Dermis blood vessel endothelial cell (primary cell): ENCODE measurements at regions not wholly inside any gene's neighbourhood (a gene's known extent, or its start where the extent isn't known, plus 50 kb on each side); places are given as distances from the start of the nearest gene placed in this dataset.
"Not testable (repeated sequence)": the region's sequence is repeated elsewhere in the genome, so short reads cannot be mapped to it uniquely, and the experiment has no call there.

ENCODE experiments used
- DNase-seq: peaks from one replicate; pipeline ENCODE4 v3.0.0; 2010

GRCh38 chrX:13419918-13420317, 100.1 kb upstream of the ATXN3L start:
- no peak for DNase-seq

DNA sequence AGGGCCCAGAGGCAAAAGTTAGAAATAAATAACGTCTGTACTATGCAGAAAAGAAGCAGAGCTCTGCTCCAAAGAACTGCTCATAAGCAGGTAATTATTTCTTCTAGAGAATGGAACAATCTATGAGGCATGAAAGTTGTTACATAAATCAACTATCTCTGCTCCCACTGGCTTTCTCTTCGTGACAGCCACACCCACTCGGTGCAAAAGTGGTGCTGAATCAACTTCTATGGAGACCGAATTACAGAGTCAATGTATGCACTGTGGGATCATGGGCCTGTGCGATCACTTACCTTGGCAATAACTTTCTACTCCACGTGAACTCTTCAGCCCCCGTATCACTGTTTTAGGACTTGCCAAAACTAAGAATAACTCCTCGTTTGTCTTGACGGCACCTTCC, 99.4 kb upstream of the ATXN3L start:
- DNase-seq = no peak

DNA sequence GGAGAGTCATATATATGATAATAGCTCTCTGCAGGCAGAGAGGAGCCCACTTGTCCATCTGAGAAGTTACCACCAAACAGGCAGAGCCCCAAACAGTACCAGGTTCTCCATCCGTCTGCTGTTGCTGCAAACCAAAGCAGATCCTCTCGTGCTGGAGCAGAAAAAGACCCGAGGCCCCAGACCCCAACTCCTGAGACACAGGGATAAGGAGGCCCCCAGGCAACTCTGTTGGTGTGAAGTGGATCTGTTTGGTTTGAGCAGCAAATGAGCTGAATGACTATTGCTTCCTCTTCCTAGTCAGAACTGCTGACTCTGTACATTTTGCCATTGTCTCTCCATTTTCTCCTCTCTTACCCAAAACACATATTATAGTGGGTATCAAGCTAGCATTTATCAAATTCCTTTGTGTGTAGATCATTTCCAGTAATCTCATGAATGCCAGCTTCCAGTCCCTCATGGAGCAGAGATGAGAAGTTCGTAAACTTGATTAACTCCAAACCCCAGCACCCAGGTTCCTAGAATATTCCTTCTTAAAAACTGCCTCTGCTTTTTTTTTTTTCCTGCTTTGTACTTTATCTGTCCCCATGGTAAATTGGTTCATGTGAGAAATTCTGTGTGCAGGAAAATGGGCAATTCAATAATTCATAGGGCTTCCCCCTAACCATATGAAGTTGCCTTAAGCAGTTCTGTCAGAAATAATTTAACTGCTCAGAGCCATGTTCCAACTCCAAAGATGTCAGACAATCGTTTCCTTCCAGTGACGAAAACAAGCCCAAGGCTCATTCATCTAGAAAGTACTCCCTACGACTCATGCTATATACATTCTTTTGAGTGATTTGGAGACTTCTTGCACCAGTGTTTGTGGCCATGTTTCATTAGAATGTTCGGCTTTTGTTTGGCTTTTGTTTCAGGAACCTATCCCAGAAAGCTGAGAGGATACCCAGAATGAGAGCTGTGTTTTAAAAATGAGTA, 98.6 kb upstream of the ATXN3L start:
- DNase-seq = peak; percentile 57

GRCh38 chrX:13415509-13415908, 95.7 kb upstream of the ATXN3L start:
- no peak for DNase-seq

- DNase-seq = no peak
Measured at GRCh38 chrX:13414006-13414647, 94.3 kb upstream of the ATXN3L start.

DNA sequence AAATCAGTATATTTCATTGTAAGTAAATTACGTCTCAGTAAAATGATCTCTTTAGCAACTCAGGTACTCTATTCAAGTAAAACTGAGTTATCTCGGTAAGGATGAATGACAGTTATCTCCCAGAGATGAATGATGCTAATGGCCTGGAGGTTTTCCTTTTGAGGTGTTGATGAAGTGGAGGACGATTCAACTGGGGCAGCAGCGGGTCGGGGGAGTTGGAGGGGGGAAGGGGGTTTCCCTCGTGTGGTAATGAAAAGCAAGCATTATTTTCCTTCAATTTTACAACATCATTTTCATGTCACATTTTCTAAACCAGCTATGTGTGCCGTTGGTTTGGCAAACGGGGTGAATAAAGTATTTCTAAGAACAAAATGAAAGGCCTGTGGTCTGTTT, 92.4 kb upstream of the ATXN3L start:
- DNase-seq = no peak

DNA sequence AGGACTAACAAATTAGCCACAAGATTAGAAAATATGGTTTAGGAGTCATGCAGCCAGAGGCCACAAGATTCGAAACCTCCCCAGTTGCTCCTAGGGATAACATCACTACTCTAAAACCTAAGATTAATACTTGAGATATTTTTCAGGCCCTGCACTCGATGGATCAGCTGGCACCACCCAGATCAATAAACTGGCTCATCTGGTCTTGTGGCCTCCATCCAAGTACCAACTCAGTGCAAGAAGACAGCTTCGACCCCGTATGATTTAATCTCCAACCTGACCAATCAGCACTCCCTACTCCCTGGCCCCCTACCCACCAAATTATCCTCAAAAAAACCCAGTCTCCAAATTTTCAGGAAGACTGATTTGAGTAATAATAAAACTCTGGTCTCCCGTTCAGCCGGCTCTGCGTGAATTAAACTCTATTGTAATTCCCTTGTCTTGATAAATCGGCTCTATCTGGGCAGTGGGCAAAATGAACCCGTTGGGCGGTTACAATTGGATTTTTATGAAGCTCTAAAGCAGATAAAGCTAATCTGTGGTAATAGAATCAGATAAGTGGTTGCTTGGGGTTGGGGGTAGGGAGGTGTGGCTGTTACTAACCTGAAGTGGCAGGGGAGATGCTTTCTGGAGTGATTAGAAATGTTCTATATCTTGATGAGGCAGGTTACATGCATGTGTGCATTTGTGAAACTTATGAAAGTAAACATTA, 91.8 kb upstream of the ATXN3L start:
- no peak for DNase-seq

DNA sequence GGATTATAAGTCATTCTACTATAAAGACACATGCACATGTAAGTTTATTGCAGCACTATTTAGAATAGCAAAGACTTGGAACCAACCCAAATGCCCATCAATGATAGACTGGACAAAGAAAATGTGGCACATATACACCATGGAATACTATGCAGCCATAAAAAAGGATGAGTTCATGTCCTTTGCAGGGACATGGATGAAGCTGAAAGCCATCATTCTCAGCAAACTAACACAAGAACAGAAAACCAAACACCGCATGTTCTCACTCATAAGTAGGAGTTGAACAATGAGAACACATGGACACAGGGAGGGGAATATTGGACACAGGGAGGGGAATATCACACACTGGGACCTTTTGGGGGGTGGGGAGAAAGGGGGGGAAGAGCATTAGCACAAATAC, 88.7 kb upstream of the ATXN3L start:
- DNase-seq = not testable (repeated sequence)

DNA sequence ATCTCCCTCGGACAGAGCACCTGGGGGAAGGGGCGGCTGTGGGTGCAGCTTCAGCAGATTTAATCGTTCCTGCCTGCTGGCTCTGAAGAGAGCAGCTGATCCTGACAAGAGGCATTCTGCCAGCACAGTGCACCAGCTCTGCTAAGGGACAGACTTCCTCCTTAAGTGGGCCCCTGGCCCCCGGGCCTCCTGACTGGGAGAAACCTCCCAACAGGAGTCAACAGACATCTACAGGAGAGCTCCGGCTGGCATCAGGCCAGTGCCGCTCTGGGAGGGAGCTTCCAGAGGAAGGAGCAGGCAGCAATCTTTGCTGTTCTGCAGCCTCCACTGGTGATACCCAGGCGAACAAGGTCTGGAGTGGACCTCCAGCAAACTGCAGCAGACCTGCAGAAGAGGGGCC, 84.9 kb upstream of the ATXN3L start:
- DNase-seq = peak; percentile 5

DNA sequence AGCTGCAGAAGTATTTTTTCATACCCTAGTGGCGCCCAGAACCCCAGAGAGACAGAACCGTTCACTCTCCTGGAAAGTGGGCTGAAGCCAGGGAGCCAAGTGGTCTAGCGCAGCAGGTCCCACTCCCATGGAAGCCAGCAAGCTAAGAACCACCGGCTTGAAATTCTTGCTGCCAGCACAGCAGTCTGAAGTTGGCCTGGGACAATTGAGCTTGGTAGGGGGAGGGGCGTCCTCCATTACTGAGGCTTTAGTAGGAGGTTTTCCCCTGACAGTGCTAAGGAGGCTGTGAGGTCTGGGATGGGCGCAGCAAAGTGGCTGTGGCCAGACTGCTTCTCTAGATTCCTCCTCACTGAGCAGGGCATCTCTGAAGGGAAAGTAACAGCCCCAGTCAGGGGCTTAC, 84.5 kb upstream of the ATXN3L start:
- DNase-seq = no peak

DNA sequence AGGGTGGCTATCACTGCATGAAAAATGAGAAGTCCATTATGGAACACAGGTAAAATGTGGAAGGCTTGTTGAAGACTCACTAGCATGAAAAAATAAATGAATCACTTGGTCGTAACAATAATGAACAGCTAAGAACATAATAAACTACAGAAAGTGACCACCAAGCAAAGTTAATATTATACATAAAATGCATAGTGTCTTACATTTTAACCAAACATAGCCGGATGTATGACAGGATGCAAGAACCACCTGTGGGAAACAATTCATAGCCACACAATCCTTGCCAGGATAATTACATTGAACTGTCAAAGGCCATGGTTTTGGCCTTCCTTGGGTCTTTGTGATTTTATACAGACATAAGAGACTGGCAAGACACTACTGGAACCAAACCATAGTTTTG, 81.9 kb upstream of the ATXN3L start:
- peak; percentile 14 for DNase-seq

DNA sequence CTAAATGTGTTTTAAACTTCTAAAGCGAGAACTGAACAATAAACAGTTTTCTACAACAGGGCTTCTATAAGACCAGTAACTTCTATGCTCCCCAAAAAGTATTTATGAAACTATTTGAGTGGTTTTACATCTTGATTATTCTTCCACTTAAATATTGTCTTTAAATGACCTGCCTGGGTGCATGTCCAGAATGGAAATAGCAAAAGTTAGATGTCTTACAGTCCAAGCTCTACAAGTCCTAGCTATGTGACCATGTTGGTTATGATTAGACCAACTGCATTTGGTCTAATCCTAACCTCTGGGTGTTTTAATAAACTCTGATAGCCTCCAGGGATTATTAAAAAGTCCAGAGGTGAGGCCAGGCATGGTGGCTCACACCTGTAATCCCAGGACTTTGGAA, 79.0 kb upstream of the ATXN3L start:
- DNase-seq = no peak

- peak; percentile 95 for DNase-seq
Measured at GRCh38 chrX:13397878-13398818, 78.3 kb upstream of the ATXN3L start.

- peak; percentile 66 for DNase-seq
Measured at GRCh38 chrX:13396924-13397323, 77.1 kb upstream of the ATXN3L start.

DNA sequence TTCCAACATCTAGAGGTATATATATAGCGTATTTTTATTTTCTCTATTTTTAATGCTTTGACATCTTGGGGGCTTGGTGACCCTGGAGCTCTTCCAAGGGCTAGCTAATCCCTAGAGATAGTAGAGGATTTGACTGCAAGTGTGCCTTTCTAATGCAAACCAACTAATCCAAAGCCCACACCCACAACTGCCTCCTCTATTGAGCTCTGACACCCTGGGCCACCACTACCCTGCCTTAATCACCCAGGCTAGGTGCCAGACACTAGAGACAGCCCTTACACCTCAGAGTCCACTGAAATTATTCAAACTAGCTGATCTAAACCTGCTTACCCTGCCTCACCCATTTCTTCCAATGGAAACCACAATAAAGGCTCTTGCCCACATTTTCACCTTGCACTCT, 69.6 kb upstream of the ATXN3L start:
- no peak for DNase-seq

DNA sequence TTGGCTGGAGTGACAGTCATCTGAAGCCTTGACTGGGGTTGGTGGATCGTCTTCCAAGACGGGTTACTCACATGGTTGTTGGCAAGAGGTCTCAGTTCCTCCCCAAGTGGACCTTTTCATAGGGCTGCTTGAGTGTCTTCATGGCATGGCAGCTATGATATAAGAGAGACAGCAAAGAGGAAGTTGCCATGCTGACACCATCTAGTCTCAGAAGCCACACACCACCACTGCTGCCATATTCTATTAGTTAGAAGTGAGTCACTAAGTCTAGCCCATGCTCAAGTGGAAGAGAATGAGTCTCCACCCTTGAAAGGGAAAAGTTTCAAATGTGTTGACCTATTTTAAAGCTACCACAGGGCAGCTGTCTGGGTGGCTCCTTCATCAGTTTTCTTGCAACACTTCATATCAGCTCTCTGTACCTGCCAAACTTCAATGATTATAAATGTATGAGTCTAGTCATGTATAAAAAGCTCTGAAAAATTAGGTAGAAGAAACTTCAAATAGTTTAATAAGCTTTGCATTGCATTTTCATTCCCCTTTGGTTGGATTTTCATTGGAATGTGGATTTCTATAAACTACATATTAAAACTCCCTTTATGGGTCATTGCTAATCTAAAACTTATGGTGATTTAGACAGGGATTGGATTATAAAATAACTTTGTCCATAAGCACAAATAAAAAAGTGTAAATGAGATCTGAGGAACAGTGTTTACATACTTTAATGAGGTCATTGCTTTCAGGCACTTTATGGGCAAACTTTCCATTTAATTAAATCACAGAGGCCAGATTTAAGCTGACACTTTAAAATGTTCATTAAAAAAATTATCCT, 68.0 kb upstream of the ATXN3L start:
- DNase-seq = no peak

DNA sequence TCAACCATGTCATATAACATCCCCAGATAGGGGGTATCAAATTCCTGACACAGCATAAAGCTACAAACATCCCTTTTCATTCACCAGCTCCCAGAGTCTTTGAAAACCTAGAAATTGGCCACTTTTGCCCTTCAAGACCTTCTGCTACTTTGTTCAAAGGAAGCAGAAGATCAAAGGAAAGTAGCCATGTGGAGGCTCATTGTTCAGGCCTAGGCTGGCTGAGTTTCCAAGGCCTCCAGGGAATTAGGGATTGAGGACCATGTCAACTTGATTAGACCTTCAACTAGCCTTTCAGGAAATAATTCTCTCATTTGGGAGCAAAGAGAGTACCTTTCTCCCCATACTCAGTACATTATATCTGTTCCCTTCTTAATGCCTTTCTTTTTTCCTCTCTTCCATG, 66.8 kb upstream of the ATXN3L start:
- DNase-seq = no peak

DNA sequence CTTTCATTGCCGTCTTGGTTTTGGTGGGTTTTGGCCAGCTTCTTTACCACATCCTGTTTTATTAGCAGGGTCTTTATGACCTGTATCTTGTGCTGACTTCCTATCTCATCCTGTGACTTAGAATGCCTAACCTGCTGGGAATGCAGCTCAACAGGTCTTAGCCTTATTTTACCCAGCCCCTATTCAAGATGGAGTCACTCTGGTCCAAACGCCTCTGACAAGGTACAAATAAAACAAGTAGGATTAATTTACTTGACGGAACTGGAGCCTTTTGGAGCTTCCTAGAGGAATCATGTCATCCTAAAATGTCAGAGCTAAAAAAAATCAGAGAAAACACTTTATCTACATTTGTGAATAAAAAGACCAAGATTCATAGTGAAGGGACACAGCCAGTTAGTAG, 66.2 kb upstream of the ATXN3L start:
- no peak for DNase-seq

- no peak for DNase-seq
Measured at GRCh38 chrX:13383907-13384306, 64.1 kb upstream of the ATXN3L start.

DNA sequence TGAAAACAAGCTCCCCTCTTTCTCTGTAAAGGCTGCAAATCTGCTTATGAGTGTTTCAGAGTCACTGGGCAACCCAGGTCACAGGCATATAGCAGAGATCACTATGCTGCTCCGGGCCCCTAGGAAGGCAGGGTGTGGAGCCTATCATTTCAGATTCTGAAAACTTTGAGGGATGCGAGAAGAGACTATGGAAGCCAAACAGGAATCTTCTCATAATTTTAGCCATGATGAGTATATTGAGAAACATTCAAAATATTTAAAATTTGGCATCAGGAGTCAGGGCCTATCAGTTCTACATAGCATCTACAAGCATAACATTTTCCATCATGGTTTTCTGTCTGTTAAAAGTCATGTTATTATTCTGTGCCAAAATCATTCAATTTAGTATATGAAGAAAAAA, 61.7 kb upstream of the ATXN3L start:
- DNase-seq = no peak

- peak; percentile 19 for DNase-seq
Measured at GRCh38 chrX:13380211-13380610, 60.4 kb upstream of the ATXN3L start.
